ENCODE measurements at regions not wholly inside any gene's neighbourhood (a gene's known extent, or its start where the extent isn't known, plus 50 kb on each side); places are given as distances from the start of the nearest gene placed in this dataset.
"Not testable (repeated sequence)": the region's sequence is repeated elsewhere in the genome, so short reads cannot be mapped to it uniquely, and the experiment has no call there.

DNA sequence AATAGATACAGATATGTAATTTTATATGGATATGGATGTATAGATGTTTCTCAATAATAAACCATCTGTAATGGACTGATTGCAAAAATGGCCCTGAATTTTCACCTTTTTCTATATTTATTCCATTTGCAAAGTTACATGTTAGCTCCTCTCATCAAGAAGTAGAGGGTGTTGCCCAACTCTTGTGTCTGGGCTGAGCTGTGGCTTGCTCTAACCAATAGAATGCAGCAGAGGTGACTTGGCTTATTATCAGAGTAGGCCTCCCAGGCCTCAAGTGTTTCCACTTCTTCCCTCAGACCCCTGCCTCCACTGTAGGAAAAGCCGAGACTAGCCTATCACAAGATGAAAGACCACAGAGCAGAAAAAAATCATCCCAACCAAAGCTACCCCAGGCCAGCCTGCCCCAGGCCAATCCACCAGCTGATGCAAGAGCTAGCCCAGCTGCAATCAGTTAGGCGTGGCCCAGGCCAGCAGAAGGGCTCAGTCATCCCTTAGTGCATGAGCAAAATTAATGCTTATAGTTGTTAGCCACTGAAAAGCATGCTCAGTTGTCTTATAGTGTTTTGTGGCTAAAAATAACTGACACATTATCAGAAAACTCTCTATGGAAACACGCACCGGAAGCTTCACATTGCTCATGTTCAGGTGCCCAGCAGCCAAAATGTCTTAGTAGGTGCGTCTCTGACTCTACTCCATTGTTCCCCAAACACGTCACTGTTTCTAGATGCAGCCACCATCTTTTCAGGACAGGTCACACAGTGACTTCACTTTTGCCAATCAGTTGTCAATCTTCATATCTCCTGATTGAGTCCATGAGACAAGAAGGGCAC lies 464.0 kb downstream of the FBXO15 start:
- DNase-seq (ENCODE audit: low read depth, low spot score) = no peak

DNA sequence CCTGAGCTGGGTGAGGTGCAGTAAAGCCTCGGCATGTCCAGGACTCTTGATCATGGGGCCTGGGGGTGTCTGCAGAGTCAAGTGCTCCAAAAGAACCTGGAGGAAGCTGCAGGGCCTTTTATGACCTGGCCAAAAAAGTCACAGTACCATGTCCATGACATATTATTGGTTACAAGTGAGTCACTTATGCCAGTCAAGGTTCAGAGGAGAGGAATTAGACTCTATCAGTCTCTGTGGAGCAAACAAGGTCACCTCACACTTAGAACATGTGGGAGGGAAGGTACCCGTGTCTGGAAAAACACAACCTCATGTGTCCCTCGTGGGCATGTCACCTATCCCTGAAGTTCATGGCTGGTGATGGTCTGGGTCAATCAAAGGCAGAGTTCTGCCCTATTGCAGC lies 465.7 kb downstream of the FBXO15 start:
- DNase-seq (ENCODE audit: low read depth, low spot score) = no peak

DNA sequence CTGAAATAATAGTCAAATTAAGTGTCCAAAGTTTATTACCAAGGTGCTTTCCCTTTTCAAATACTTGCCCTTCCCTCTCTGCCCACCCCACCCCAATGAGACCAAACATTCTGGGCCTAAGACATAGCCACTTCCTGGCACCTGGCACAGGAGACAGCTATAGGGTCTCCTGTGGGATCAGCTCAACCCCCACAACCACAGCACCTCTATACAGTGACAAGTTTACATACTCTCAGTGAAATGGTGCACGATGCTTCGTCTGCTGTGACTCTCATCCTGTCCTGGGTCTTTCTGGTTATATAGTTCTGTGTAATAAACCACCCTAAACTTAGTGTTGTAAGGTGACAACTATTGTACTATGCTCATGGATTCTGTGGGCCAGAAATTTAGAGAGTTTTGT lies 466.2 kb downstream of the FBXO15 start:
- no peak for DNase-seq (ENCODE audit: low read depth, low spot score)

DNA sequence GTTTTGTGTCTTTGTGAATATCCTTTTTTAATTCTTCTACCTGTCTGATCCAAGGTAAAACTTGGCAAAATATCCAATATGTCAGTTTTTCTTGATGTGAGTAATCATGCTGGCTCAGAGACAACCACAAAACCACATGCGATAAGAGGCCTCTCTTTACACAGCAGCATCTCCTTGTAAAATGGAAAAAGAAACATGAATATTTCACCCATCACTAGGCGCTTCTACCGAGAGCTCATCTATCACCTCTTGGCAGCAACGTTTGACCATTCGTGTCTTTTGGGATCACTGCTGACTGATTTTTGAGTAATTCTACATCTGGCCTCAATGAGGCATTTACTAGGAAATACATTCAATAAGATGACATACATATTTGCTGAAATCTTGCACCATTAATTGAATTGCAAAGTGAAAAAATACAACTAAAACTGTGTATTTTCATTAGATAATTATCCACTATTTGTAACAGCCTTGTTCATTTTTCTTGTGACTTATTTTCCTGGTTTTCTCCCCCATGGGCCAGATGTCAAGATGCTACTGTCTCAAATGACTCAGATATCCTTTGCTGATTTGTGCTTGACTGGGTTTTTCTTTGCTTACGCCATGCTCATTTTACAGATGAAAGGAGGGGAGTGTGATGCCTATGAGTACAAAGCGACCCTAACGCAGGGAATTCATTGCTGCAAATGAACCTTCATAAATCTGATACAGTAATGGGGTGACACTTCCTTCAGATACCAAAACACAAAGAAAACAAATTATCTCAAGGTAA lies 467.5 kb downstream of the FBXO15 start:
- DNase-seq (ENCODE audit: low read depth, low spot score) = no peak

DNA sequence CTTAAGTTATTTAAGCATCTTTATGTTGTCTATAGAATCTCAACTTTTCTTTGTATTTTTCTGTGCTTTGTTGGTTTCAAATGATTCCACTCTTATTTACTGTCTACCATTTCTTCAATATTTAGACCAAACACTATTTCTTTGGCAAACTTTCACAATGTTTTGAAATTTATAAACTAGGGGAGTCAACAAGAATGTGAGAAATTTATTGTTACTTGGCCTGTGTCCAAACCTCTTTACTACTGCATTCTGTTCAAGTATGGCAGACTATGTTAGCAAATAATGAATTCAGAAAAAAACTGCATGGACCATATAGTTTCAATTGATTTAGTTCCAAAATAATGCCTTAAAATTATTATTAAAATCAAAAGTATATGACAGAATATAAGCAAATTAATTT lies 470.2 kb downstream of the FBXO15 start:
- no peak for DNase-seq (ENCODE audit: low read depth, low spot score)

DNA sequence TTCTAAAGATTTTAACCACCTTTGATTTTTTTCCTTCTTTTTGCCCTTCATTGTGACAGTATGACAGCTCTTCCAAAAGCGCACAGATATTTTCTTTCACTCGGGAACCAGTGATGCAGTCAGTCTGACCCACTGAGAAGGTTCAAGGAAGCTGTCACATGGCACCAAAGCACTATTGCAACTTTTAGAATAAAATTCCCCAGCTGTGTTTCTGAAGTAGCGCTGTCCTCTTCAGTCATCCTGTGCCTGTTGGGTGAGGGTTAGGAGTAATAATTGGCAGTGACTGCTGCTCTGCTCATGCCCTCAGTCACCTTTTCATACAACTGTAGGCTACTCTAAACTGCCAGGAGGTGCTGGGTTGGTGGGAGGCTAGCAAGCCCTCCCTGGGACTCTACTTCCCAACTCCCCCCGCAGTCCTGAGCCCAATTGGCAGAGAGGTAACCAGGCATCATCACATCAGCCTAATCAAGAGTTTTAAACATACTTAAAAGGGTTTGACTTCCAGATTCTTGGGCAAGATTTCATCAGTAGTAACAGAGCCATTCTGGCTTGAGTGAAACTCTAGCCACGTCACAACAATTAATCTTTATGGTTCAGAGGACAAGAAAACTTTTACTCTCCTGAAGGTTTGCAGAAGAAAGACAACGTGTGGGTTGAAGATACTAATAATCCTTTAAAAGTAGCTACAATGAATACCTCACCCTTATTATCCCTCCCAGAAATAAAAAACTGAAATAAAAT lies 473.3 kb downstream of the FBXO15 start:
- DNase-seq (ENCODE audit: low read depth, low spot score) = no peak

DNA sequence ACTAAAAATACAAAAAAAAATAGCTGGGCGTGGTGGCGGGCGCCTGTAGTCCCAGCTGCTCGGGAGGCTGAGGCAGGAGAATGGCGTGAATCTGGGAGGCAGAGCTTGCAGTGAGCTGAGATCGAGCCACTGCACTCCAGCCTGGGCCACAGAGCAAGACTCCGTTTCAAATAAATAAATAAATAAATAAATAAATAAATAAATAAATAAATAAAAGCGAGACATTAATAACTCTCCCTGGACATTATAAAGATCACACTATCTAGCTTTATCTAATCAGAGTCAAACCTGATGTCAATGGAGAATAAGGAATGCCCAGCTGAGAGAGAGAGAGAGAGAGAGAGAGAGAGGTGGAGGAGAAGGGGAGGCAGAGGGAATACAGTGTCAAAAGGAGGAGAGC lies 476.2 kb downstream of the FBXO15 start:
- DNase-seq (ENCODE audit: low read depth, low spot score) = not testable (repeated sequence)

DNA sequence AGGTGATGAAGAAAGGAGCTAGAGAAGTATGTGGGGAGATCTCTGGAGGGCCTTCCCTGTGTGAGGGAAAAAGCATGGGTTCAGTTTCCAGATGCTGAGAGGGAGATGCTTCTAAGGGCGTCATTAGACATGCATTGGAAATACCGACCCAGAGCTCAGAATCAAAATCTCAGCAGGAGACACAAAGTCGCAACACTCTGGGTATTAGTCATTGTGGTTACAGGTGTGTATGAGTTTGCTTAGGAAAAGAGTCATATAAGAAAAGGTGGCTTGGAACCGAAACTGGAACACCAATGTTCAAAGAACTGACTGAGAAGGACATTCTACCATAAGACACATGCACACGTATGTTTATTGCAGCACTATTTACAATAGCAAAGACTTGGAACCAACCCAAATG lies 477.1 kb downstream of the FBXO15 start:
- DNase-seq (ENCODE audit: low read depth, low spot score) = no peak

DNA sequence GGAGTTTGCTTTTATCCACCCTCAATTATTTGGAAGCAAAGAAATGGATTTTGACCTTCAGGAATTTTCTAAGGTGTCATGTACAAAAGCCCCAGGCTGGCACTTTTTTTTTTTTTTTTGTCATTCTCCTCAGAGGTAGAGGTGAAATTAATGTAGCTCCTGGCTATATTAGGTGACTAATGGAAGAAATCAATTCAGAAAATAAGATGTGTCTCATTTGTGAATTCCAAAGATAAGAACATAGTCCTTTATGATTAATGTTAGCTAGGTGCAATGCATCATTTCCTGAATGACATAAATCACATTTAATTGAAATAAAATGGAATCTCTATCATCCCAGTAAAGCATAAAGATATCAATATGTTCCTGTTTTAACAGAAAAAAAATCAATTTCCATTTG lies 477.6 kb downstream of the FBXO15 start:
- no peak for DNase-seq (ENCODE audit: low read depth, low spot score)

DNA sequence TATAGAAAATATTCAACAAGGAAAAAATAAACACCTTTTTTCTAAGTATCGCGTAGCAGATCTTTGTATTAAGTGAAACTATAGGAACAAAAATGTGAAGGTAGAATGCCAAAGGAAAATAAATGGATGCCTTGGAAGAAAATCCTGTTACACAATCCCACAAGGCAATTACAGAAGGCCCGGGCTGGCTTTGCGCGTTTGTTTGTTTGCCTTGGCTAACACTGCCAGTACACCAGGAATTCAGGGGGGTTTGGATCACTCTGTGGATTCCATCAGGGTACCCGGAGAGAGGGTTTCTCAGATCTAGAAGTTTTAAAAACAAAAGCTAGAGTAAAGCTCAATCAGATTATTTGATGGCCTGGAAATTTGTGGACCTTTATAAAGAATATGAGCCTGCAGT lies 478.3 kb downstream of the FBXO15 start:
- DNase-seq (ENCODE audit: low read depth, low spot score) = peak; percentile 49

DNA sequence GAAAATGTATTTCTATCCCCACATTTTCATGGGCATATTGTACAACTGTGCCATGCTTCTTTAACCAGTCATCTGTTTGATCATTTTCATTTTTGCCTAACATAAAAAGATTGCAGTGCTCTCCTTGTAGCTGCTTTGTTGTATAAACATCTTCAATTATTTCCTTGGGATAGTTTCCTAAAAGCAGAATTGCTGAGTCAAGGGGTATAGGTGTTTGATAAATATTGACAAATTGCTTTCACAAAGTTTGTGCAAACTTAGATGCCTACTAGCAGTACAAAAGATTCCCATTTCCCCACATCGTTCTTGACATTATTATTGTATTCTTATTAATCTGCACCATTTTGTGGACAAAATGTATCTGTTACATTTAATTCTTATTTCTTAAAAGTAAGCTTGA lies 479.6 kb downstream of the FBXO15 start:
- no peak for DNase-seq (ENCODE audit: low read depth, low spot score)

DNA sequence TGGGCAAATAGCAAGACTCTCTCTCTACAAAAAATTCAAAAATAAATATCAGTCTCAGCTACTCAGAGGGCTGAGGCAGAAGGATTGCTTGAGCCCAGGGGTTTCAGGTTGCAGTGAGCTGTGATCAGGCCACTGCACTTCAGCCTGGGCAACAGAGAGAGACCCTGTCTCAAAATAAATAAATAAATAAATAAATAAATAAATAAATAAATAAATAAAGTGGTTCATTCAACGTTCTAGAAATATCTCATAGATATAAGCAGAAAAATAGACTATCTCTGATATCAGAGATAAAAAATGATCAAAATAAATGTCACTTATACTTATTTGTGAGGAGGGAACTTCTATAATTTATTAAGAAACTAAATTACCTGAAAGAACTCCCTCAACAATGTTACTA lies 480.9 kb downstream of the FBXO15 start:
- no peak for DNase-seq (ENCODE audit: low read depth, low spot score)

DNA sequence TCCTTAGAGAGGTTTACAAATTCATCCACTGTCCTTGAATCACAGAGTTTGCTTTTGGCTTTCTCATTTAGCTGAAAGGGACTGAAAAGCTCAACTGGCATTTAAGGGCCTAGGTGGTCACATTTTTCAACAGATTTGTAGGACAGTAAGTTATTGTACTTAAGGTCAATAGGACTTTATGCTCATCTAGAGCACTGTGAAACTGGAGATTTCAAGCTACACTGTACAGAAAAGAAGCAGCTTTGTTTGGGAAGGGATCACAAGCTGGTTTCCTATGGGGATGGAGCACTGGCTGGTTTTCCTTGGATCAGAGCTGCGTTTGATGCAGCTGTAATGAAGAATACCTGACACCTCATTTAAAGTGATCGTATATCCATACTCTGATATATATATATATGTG lies 482.7 kb downstream of the FBXO15 start:
- no peak for DNase-seq (ENCODE audit: low read depth, low spot score)

DNA sequence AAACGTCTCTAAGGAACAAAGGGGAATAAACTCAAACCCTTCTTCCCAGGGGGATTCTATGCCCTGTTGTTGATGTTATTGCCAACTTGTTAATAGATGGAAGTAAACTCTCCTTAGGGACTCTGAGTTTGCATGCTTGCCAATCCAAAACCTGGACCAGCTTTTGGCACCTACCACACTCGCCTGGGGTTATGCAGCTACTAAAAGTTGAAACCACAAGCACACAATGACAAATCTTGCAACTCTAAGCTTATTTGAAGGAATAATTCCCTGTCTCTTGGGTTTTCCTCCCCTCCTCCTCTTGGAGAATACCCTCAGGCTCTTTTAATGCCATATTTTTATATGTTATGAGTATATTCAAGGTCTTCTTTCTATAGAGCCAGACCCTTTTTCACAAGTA lies 484.1 kb downstream of the FBXO15 start:
- DNase-seq (ENCODE audit: low read depth, low spot score) = no peak

DNA sequence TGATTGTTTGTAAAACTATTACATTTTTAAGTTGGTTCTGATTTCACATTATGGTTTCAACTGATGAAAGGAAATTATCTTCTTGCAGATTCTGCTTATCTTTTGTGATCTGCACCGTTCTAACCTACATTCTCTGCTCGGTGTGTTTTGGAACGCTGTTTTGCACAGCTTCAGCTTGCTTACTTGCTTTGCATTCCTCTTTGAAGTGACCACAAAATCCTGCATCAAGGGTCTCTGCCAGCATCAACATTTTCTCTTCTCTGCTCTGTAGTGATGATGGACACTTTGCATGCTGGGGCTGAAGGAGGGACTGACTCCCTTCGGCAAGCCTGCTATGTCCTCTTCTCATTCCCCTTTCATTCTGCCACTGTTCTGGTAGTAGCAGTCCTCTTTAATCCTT lies 485.2 kb downstream of the FBXO15 start:
- DNase-seq (ENCODE audit: low read depth, low spot score) = no peak

DNA sequence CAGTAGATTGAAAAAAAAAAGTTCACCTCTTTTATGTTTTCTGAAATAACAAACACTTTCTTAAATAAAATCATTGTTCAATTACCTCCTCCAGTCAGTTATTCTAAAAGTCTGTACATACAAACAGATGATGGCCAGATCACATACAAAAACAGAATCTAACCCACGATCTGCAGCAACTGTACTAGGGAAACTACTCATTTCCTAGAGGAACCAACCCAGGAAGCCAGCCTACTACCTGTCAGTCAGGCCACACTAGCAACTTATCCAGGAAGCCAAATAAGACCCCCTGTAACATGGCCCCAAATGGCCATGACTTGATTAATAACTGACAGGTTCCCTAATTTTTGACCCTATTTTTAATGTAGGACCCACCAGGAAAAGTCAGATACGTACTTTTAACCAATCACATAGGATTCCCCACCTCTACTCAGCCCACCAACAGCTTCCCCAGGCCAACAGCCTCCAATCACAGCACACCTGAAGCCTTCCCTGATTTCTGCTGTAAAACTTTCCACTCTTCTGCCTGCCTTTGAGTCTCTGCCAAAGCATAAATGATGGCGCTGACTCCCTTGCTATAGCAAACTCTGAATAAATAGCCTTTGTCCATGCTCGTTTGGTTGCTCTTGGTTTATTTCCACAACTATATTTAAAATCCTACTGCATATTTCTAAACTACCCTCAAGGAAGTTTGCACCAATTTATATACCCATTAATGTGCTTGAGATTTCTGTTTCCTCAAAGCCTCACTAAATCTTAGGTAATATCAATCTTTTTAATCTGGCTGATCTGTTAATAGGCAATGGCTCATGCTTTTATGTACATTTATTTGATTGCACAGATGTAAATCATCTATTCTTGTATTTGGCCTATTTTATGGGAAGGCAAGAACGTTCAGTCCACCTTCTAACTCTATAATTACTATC lies 486.4 kb downstream of the FBXO15 start:
- DNase-seq (ENCODE audit: low read depth, low spot score) = no peak

DNA sequence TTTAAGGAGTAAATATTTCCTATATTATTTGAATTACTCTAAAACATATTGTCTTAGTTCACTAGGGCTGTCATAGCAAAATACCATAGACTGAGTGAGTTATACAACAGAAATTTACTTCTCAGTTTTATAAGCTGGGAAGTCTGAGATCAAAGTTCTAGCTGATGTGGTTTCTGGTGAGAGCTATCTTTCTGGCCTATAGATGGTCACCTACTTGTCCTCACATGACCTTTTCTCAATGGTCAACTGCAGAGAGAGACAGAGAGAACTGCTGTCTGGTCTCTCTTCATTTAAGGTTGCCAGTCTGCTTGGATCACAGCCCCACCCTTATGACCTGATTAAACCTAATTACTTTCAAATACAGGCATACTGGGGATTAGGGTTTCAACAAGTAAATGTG lies 490.9 kb downstream of the FBXO15 start:
- no peak for DNase-seq (ENCODE audit: low read depth, low spot score)

DNA sequence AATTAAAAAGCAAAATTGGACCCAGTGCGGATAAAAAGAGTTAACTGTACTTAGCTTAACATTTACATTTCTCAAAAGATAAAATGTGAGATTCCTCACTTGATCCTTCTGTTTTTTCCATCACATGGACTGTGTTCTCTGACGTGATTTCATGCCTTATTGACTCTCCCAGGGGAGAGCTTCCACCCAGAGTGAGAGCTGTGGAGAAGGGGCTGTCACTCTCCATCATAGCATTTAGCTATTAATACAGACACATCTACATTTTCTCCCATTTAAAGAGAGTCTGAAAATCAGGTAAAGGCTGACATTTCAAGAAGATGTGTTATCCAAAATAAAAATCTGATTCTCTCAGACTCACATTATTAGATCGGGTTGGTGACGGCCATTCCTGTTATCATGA lies 493.8 kb downstream of the FBXO15 start:
- no peak for DNase-seq (ENCODE audit: low read depth, low spot score)

DNA sequence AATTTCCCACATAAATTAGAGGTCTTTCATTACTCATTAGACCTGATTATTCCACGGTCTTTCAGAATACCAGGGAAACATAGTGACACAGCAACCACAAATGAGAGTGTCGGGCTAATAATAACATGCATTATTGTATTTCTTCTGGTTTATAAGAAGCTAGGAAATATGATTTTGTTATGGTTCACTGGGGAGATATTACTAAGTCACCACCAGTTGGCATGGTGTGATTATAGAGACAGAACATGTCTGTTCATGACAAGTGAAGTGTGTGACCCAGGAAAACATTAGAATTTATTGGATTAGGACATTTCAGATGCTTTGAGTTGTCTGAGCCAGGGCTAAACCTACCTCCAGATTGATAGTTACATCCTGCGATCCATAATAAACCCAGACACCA lies 494.4 kb downstream of the FBXO15 start:
- DNase-seq (ENCODE audit: low read depth, low spot score) = no peak

DNA sequence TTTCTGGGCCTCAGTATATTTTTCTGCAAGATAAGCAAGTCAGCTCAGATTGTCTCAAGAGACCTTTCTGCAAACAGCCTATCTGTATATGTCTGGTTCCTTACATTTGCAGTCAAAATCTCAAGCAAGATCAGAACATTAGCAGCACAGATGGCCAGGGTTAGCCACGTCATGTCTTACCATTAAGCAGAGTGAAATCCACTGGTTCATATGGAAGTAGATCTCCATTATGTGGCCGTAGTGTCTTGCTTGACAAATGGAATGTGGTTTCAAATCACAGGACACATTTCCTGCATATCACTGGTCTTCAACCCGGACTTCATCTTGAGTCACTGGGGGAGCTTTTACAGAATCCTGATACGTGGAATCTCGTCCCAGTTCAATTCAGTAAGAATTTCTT lies 500.2 kb downstream of the FBXO15 start:
- DNase-seq (ENCODE audit: low read depth, low spot score) = no peak

DNA sequence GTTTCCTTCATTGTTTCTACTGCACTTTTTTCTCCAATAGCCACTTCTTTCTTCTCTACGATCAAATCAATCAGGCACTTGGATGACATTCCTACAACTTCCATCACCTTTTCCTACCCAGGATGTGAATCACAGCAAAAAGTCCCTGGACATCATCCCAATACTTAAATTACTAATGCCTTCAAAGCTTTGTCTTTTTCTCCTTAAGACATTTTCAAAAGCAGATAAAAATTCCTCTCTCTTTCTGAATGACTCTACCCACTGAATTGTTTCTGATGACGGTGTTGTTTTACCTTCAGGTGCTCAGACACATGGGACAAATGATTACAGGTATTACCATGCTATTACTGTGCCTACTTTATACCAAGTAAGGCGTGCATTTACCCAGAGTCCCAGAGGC lies 500.9 kb downstream of the FBXO15 start:
- no peak for DNase-seq (ENCODE audit: low read depth, low spot score)

All from brain pericyte (primary cell).